Stimulated activated CD8-positive, alpha-beta memory T cell treated with anti-CD3 and anti-CD28 coated beads, Interleukin-7, amount 100 ng/mL, for 24 hours (primary cell): ENCODE measurements at regions not wholly inside any gene's neighbourhood (a gene's known extent, or its start where the extent isn't known, plus 50 kb on each side); places are given as distances from the start of the nearest gene placed in this dataset.
"Not testable (repeated sequence)": the region's sequence is repeated elsewhere in the genome, so short reads cannot be mapped to it uniquely, and the experiment has no call there.

ENCODE experiments used
- DNase-seq: peaks from one replicate; pipeline ENCODE4 v3.0.0-alpha.2; 2020; ENCODE audit warnings: low read depth

DNA sequence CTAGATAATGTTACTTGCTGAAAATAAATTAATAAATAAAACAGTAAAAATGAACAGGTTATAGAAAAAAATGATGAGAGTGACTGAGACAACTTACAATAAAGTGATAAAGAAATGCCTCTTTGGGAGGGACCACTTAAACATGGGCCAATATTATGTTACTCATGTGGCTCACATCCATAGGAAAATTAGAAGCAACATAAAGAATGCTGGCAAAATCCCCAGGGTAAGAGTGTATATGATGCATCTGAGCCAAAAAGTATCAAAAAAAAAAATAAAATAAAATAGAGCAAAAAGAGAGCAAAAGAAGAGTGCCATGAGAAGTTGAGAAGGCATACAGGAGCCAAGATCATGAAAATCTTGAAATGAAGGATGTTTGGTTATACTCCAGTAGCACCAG is 818.0 kb downstream of the LTN1 start:
- no peak for DNase-seq

DNA sequence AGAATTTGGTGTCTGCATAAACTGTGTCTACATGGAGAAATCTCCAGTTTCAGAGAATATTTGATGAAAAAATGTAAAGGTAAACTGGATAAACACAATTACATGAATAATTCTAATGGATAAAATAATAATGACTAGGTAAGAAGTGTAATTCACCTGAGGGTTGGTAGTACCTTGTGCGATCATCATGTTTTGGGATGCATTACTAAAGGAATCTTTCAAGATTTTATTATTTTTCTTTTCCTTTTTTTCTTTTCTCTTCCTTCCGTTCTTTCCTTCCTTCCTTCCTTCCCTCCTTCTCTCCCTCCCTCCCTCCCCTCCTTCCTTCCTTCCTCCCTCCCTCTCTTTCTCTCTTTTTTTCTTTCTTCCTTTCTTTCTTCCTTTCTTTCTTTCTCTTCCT is 818.7 kb downstream of the LTN1 start:
- DNase-seq = no peak

DNA sequence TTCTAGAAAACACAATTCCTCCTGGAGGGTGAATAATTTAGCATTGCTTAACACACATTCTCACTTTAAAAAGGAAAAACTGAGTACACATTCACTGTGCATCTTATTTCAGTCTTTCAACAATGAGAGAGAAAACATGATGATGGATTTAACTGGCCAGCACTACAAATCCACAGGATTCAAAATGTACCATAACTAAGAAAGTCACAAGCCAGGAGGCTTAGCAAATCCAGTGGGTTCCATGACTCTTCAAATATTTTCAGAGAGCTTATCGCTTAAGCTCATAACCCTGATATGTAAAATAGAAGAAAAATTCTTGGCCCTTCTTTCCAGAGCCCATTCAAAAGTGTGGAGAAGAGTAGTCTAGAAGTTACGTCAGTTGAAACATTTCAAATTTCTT is 820.3 kb downstream of the LTN1 start:
- DNase-seq = no peak

DNA sequence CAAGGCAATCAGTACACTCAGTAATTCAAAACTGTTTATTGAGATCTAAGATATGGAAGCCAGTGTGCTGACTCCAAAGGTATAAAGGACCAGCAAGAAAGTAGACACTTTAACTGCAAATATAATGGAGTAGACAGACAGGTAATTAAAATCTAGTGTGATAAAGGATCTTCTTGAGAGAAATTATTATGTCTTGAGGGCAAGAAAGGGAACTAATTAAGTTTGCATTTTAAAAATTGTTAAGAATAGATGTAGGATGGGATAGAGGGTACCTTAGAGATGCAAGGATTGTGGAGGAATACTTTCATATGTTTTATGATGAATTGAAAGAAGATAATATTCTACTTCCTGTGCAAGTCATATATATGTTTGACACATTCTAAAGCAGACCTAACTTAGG is 825.3 kb downstream of the LTN1 start:
- DNase-seq = no peak

GRCh38 chr21:28164519-28164918 is 828.2 kb downstream of the LTN1 start:
- not testable (repeated sequence) for DNase-seq

DNA sequence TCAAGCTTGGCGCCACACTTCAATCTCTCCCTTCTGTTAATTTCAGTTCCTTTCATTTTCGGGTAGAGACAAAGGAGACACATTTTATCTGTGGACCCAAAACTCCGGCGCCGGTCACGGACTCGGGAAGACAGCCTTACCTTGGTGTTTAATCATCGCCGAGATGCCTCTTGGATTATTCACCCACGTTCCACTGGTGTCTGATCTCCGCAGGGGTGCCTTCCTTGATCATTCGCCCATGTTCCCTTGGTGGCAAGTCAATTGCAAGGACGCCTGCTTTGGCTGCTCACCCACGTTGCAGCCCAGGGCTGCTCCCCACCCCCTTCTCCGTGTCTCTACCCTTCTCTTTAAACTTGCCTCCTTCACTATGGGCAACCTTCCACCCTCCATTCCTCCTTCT is 830.6 kb downstream of the LTN1 start:
- not testable (repeated sequence) for DNase-seq

DNA sequence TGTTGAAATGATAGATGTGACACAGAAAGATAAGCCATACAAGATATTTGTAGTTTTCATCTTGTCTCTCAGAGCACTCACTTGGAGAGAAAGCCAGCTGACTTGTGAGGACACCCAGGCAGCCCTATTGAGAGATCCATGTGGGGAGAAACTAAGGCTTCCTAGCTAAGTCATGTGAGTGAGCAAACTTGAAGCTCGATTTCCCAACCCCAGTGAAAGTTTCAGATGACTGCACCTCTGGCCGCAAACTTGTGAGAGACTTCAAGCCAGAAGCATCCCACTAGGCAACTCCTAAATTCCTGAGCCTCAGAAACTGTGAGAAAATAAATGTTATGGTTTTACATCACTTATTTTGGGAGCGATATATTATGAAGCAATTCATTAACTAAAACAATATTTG is 832.3 kb downstream of the LTN1 start:
- no peak for DNase-seq

- DNase-seq = no peak
Measured at GRCh38 chr21:28159396-28159795, 833.3 kb downstream of the LTN1 start.

GRCh38 chr21:28156590-28156989 is 836.1 kb downstream of the LTN1 start:
- DNase-seq = no peak

DNA sequence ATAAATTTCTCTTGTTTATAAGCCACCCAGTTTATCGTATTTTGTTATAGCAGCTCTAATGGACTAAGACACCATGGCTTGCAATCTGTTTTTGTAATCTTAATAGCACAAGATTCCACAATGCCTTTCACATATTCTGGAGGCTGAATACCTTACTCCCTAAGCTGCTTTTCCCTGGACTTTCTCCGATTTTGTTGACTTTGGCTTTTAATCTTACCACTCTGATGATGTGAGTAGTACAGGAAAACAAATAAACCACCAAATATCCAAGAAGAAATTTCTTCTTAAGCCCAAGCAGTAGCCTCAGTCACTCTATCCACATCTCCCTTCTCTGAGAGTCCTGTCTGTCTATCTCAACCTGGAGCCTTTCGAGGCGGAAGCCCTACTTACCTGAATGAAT is 838.6 kb downstream of the LTN1 start:
- no peak for DNase-seq

- no peak for DNase-seq
Measured at GRCh38 chr21:28152732-28153131, 839.9 kb downstream of the LTN1 start.

- DNase-seq = no peak
Measured at GRCh38 chr21:28151758-28152157, 840.9 kb downstream of the LTN1 start.

GRCh38 chr21:28150778-28151177 is 841.9 kb downstream of the LTN1 start:
- no peak for DNase-seq

DNA sequence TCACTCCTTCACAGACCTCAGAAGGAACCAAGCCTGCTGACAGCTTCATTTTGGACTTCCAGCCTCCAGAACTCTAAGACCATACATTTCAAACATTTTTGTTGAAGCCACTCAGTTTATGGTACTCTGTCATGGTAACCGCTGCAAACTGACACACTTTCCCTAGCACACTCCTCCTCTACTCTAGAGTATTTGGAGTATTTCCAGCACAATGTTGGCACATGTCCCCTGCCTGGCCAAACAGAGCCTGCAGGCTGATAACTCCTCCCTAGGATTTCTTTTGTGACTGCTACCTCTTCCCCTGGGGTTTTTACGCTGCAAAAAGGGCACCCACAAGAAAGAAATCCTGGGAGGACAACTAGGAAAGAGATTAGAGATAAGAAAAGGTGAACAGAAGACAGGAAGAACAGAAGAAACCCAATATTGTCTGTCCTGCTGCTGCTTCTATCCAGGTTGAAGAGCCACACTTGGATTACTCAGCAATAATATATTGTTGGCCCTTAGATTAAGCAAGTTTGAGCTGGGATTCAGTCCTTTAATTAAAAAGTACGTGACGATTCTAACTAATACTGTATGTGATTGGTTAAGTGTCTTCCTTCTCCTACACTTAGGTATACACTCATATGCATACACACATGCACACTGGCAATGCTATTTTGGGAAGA is 844.1 kb downstream of the LTN1 start:
- no peak for DNase-seq

DNA sequence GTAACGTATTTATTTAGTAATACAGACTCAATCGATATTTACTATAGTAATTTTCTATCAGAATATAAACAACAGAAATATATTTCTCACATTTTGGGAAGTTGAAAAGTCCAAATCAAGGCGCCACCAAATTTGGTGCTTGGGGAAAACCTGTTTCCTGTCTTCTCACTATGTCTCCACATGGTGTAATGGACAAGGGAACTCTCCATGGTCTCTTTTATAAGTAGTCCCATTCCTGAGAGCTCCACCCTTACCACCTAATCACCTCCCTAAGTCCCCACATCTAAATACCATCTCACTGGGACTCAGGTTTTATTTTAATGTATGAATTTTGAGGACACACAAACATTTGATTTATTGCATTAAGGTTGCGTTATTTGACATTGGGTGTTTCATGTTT is 848.0 kb downstream of the LTN1 start:
- DNase-seq = no peak

GRCh38 chr21:28144089-28144488 is 848.6 kb downstream of the LTN1 start:
- no peak for DNase-seq

- DNase-seq = no peak
Measured at GRCh38 chr21:28142697-28143096, 850.0 kb downstream of the LTN1 start.

GRCh38 chr21:28138272-28138671 is 854.4 kb downstream of the LTN1 start:
- no peak for DNase-seq

GRCh38 chr21:28136656-28137255 is 855.9 kb downstream of the LTN1 start:
- DNase-seq = no peak

DNA sequence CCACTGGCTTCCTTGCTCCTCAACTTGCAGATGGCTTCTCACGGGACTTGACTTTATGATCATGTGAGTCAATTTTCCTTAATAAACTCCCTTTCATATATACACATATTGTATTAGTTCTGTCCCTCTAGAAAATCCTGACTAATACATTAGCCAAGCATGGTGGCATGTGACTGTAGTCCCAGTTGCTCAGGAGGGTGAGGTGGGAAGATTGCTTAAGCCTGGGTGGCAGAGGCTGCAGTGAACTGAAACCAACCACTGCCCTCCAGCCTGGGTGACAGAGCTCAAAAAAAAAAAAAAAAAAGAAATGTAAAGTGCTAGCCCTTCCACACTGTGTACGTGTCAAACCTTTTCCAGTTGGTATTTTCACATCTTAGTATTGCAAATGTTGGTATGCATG is 857.0 kb downstream of the LTN1 start:
- DNase-seq = no peak

DNA sequence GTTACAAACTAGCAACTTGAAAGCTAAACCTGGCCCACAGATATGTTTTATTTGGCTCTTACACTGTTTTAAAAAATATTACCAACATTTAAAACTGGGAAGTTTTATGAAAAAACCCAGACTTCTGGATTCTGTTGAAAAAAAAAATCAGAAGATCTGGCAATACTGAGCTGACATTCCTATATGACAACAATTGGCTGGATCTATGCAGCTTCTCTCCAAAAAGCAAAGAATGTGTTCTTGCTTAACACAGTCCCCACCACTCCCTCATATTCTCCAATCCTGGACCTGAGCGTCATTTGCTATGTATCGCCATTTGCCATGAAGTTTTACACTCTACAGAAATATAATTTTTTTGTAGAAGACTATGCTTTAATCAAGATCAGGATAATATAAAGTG is 859.6 kb downstream of the LTN1 start:
- DNase-seq = no peak

DNA sequence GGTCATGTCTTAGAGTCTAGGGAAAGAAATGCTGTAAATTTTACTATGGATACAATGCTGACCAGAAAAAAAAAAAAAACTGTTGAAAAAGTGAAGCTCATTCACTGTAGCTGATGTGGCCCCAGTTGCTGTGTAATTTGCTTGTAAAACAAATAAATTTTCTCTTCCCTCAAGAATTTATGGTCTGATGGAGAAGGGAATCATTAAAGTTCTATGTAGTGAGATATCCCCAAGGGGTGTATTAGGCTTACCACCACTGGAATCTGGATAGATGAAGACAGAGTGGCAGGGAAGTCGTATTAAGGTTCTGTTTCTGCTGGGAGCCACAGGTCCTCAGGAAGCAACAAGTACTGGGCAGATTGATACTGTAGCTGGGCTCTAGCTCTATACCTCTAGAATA is 860.0 kb downstream of the LTN1 start:
- DNase-seq = no peak

- no peak for DNase-seq
Measured at GRCh38 chr21:28127175-28127785, 865.4 kb downstream of the LTN1 start.
